Heart left ventricle (tissue), 13 donors: ENCODE measurements at regions not wholly inside any gene's neighbourhood (a gene's known extent, or its start where the extent isn't known, plus 50 kb on each side); places are given as distances from the start of the nearest gene placed in this dataset.

Source experiments
- CTCF ChIP-seq, 12 donors: fragments of 200-600 bp; sonication (generic) in 4 of 12; IDR thresholded peaks; one replicate each; pipeline versions ENCODE4 v1.5.0 to v1.8.0; 2018 to 2022; ENCODE audit warnings: antibody characterized with exemption in 12 of 12, mild to moderate bottlenecking in 5 of 12
- POLR2A ChIP-seq, 2 donors: fragments of 450-650 bp; IDR thresholded peaks; one replicate each; pipeline ENCODE4 v1.6.1; 2017; ENCODE audit warnings: antibody characterized with exemption in 2 of 2, mild to moderate bottlenecking in 2 of 2, moderate library complexity in 2 of 2
- donor health status: ischemic (EF 13 %, LVEDD 7.1; RV severe dilation, severe dysfunction).
- donor health status: DM: no; HTN: yes; CAD: no.
- donor health status: DM: no; HTN: no; CAD: no.
- donor health status: ischemic (EF 25% LVEDD 6.9; RV normal size, moderate dysfunction).
- donor health status: ischemic (EF 25% LVEDD 5.7; RV mildly dilated, moderate dysfunction).
- donor health status: ischemic (EF 35%, LVEDD 5.7; RV mildly dilated, moderate dysfunction).
- donor health status: nonischemic (EF 11% LVEDD 7.7; RV severe dilation, severe dysfunction).
- donor health status: DM: yes; HTN: yes; CAD: no.
- donor health status: PGD.
- donor health status: ischemic (EF 29% LVEDD 5.4; RV normal size, mild dysfunction).
- donor health status: nonischemic (EF 23%, LVEDD 6.1; RV moderate dilation, normal function).

- no peak for TF ChIP-seq CTCF (IDR thresholded peaks at IDR 0.05)
- TF ChIP-seq POLR2A (IDR thresholded peaks at IDR 0.05): no peak
Measured at GRCh38 chr1:234535218-234535617, 56.2 kb upstream of the TARBP1 start.
